ENCODE measurements at regions not wholly inside any gene's neighbourhood (a gene's known extent, or its start where the extent isn't known, plus 50 kb on each side); places are given as distances from the start of the nearest gene placed in this dataset.
A peak's percentile ranks its signal among the peaks of the same experiment; 100 is the strongest.

GRCh38 chr18:60794802-60795201 is 422.2 kb upstream of the MC4R start:
- H3K4me2 ChIP-seq (ENCODE audit: low read length): peak overlapping the region; percentile 31; the same call in 1 of the 2 replicates
- no peak for TF ChIP-seq CTCF (IDR thresholded peaks at IDR 0.05; ENCODE audit: low read length)
- TF ChIP-seq EZH2 (IDR thresholded peaks at IDR 0.05; ENCODE audit: borderline replicate concordance, low read length): no peak
- no peak overlapping the region for H3K27ac ChIP-seq (ENCODE audit: low read depth, low read length, poor library complexity, severe bottlenecking)
- H3K9me3 ChIP-seq (ENCODE audit: low read length): no peaks in the 10 kb centered on the region
- H2AFZ ChIP-seq (ENCODE audit: low read length): no peak overlapping the region
- H3K4me1 ChIP-seq (ENCODE audit: insufficient read depth, low read length, severe bottlenecking): peaks cover 3% of the 10 kb centered on the region
- H3K4me3 ChIP-seq (ENCODE audit: low read depth, low read length, poor library complexity, severe bottlenecking): no peak overlapping the region
- H4K20me1 ChIP-seq (ENCODE audit: insufficient read depth, low read length): no peaks in the 10 kb centered on the region
- no peaks in the 10 kb centered on the region for H3K27me3 ChIP-seq (ENCODE audit: insufficient read depth, low read length)
- no peaks in the 10 kb centered on the region for H3K9me2 ChIP-seq (ENCODE audit: low read depth, low read length)
- H3K79me2 ChIP-seq (ENCODE audit: insufficient read depth, low read length): no peaks in the 10 kb centered on the region
- H3K9ac ChIP-seq (ENCODE audit: low read length): no peak overlapping the region
- H3F3A ChIP-seq (ENCODE audit: insufficient read depth, low read length): no peaks in the 10 kb centered on the region
- H3K36me3 ChIP-seq (ENCODE audit: insufficient read depth, low read length): no peaks in the 10 kb centered on the region

- Histone ChIP-seq H3K4me1 (ENCODE audit: insufficient read depth, low read length, severe bottlenecking) (peaks cover 22% of the 10 kb centered on the region), H3K9me3 (ENCODE audit: low read length) (no peaks in the 10 kb centered on the region), H3K4me3 (ENCODE audit: low read depth, low read length, poor library complexity, severe bottlenecking) (no peak overlapping the region), H3K9ac (ENCODE audit: low read length) (no peak overlapping the region), H3K4me2 (ENCODE audit: low read length) (no peak overlapping the region), H3F3A (ENCODE audit: insufficient read depth, low read length) (no peaks in the 10 kb centered on the region), H4K20me1 (ENCODE audit: insufficient read depth, low read length) (no peaks in the 10 kb centered on the region), H3K27me3 (ENCODE audit: insufficient read depth, low read length) (no peaks in the 10 kb centered on the region), H3K36me3 (ENCODE audit: insufficient read depth, low read length) (no peaks in the 10 kb centered on the region), H2AFZ (ENCODE audit: low read length) (no peak overlapping the region), H3K27ac (ENCODE audit: low read depth, low read length, poor library complexity, severe bottlenecking) (no peak overlapping the region), H3K79me2 (ENCODE audit: insufficient read depth, low read length) (no peaks in the 10 kb centered on the region), H3K9me2 (ENCODE audit: low read depth, low read length) (no peaks in the 10 kb centered on the region)
- TF ChIP-seq EZH2 (IDR thresholded peaks at IDR 0.05; ENCODE audit: borderline replicate concordance, low read length) (no peak), CTCF (IDR thresholded peaks at IDR 0.05; ENCODE audit: low read length) (no peak)
These were observed 431.8 kb upstream of the MC4R start for GRCh38 chr18:60804415-60804814.

GRCh38 chr18:60809937-60810336 is 437.4 kb upstream of the MC4R start:
- Histone ChIP-seq H3K79me2 (ENCODE audit: insufficient read depth, low read length) (no peaks in the 10 kb centered on the region), H3F3A (ENCODE audit: insufficient read depth, low read length) (no peaks in the 10 kb centered on the region), H3K9me3 (ENCODE audit: low read length) (no peaks in the 10 kb centered on the region), H3K9me2 (ENCODE audit: low read depth, low read length) (no peaks in the 10 kb centered on the region), H3K36me3 (ENCODE audit: insufficient read depth, low read length) (no peaks in the 10 kb centered on the region), H3K4me3 (ENCODE audit: low read depth, low read length, poor library complexity, severe bottlenecking) (no peak overlapping the region), H3K27ac (ENCODE audit: low read depth, low read length, poor library complexity, severe bottlenecking) (peak overlapping the region; percentile 53), H3K4me2 (ENCODE audit: low read length) (peak overlapping the region; percentile 5; the same call in 1 of the 2 replicates), H3K4me1 (ENCODE audit: insufficient read depth, low read length, severe bottlenecking) (peaks cover 38% of the 10 kb centered on the region), H2AFZ (ENCODE audit: low read length) (no peak overlapping the region), H3K27me3 (ENCODE audit: insufficient read depth, low read length) (no peaks in the 10 kb centered on the region), H3K9ac (ENCODE audit: low read length) (no peak overlapping the region), H4K20me1 (ENCODE audit: insufficient read depth, low read length) (no peaks in the 10 kb centered on the region)
- TF ChIP-seq EZH2 (IDR thresholded peaks at IDR 0.05; ENCODE audit: borderline replicate concordance, low read length) (no peak), CTCF (IDR thresholded peaks at IDR 0.05; ENCODE audit: low read length) (no peak)

Data from OCI-LY1 (cell line).